ENCODE measurements at regions not wholly inside any gene's neighbourhood (a gene's known extent, or its start where the extent isn't known, plus 50 kb on each side); places are given as distances from the start of the nearest gene placed in this dataset.
"Not testable (repeated sequence)": the region's sequence is repeated elsewhere in the genome, so short reads cannot be mapped to it uniquely, and the experiment has no call there.

GRCh38 chr2:236369661-236370062, 105.5 kb upstream of the ASB18 start:
- POLR2A ChIA-PET = no interaction called here
- Mint-ChIP-seq H3K36me3 (no peaks in the 10 kb centered on the region), H3K4me1 (peaks cover 18% of the 10 kb centered on the region), H3K27me3 (peaks cover 54% of the 10 kb centered on the region), H3K4me3 (no peak overlapping the region), H3K9me3 (peaks cover 1% of the 10 kb centered on the region), H3K27ac (no peak overlapping the region)
- ATAC-seq (ENCODE audit: low read depth) (no peak), DNase-seq (no peak)

GRCh38 chr2:236370847-236371409, 106.7 kb upstream of the ASB18 start:
- H3K4me1 Mint-ChIP-seq = peaks cover 10% of the 10 kb centered on the region
- H3K27me3 Mint-ChIP-seq = peaks cover 44% of the 10 kb centered on the region
- ATAC-seq (ENCODE audit: low read depth) = no peak

GRCh38 chr2:236375973-236376476, 111.8 kb upstream of the ASB18 start:
- Mint-ChIP-seq H3K36me3 (no peaks in the 10 kb centered on the region), H3K27me3 (peaks cover 22% of the 10 kb centered on the region), H3K9me3 (peaks cover 1% of the 10 kb centered on the region), H3K27ac (no peak overlapping the region), H3K4me1 (no peaks in the 10 kb centered on the region), H3K4me3 (no peak overlapping the region)
- POLR2A ChIA-PET = no interaction called here
- DNase-seq (no peak), ATAC-seq (ENCODE audit: low read depth) (no peak)

More at GRCh38 chr2:236370847-236371409, 106.7 kb upstream of the ASB18 start:
- DNase-seq = no peak
- H3K9me3 Mint-ChIP-seq = peaks cover 1% of the 10 kb centered on the region
- H3K36me3 Mint-ChIP-seq = no peaks in the 10 kb centered on the region
- H3K27ac Mint-ChIP-seq = no peak overlapping the region
- POLR2A ChIA-PET = no interaction called here
- no peak overlapping the region for H3K4me3 Mint-ChIP-seq

- no peak for ATAC-seq (ENCODE audit: low read depth)
- no peak overlapping the region for H3K27ac Mint-ChIP-seq
- peaks cover 1% of the 10 kb centered on the region for H3K9me3 Mint-ChIP-seq
- H3K27me3 Mint-ChIP-seq = peaks cover 21% of the 10 kb centered on the region
- no peaks in the 10 kb centered on the region for H3K36me3 Mint-ChIP-seq
- no peaks in the 10 kb centered on the region for H3K4me1 Mint-ChIP-seq
- no peak overlapping the region for H3K4me3 Mint-ChIP-seq
- no peak for DNase-seq
- POLR2A ChIA-PET = no interaction called here
Observed at GRCh38 chr2:236376566-236377244, 112.5 kb upstream of the ASB18 start.

GRCh38 chr2:236380051-236380612, 115.9 kb upstream of the ASB18 start:
- H3K27ac Mint-ChIP-seq = no peak overlapping the region
- DNase-seq (no peak), ATAC-seq (ENCODE audit: low read depth) (no peak)
- no peaks in the 10 kb centered on the region for H3K36me3 Mint-ChIP-seq
- H3K4me1 Mint-ChIP-seq = no peaks in the 10 kb centered on the region
- no peak overlapping the region for H3K4me3 Mint-ChIP-seq
- peaks cover 12% of the 10 kb centered on the region for H3K27me3 Mint-ChIP-seq
- POLR2A ChIA-PET = no interaction called here
- no peaks in the 10 kb centered on the region for H3K9me3 Mint-ChIP-seq

- H3K27ac Mint-ChIP-seq; ATAC-seq (ENCODE audit: low read depth); H3K4me1 Mint-ChIP-seq; H3K36me3 Mint-ChIP-seq; H3K27me3 Mint-ChIP-seq; H3K9me3 Mint-ChIP-seq; POLR2A ChIA-PET; H3K4me3 Mint-ChIP-seq; DNase-seq: not testable (repeated sequence)
Observed at GRCh38 chr2:236381253-236381652, 117.0 kb upstream of the ASB18 start.

- H3K9me3 Mint-ChIP-seq, POLR2A ChIA-PET, H3K4me1 Mint-ChIP-seq: not testable (repeated sequence)
Observed at GRCh38 chr2:236389284-236390216, 125.3 kb upstream of the ASB18 start.

GRCh38 chr2:236393101-236393500, 128.9 kb upstream of the ASB18 start:
- H3K36me3 Mint-ChIP-seq = no peaks in the 10 kb centered on the region

More at GRCh38 chr2:236389284-236390216, 125.3 kb upstream of the ASB18 start:
- H3K36me3 Mint-ChIP-seq; H3K27me3 Mint-ChIP-seq; H3K27ac Mint-ChIP-seq; ATAC-seq (ENCODE audit: low read depth); H3K4me3 Mint-ChIP-seq; DNase-seq: not testable (repeated sequence)

GRCh38 chr2:236393581-236393980, 129.4 kb upstream of the ASB18 start:
- POLR2A ChIA-PET = no interaction called here
- Mint-ChIP-seq H3K4me3 (no peak overlapping the region), H3K36me3 (no peaks in the 10 kb centered on the region), H3K27me3 (peaks cover 2% of the 10 kb centered on the region), H3K9me3 (no peaks in the 10 kb centered on the region), H3K27ac (no peak overlapping the region), H3K4me1 (no peaks in the 10 kb centered on the region)
- ATAC-seq (ENCODE audit: low read depth) (no peak), DNase-seq (no peak)

More at GRCh38 chr2:236393101-236393500, 128.9 kb upstream of the ASB18 start:
- peaks cover 2% of the 10 kb centered on the region for H3K27me3 Mint-ChIP-seq
- H3K27ac Mint-ChIP-seq = no peak overlapping the region
- no peaks in the 10 kb centered on the region for H3K9me3 Mint-ChIP-seq
- H3K4me3 Mint-ChIP-seq = no peak overlapping the region
- POLR2A ChIA-PET = no interaction called here
- ATAC-seq (ENCODE audit: low read depth) (no peak), DNase-seq (no peak)
- no peaks in the 10 kb centered on the region for H3K4me1 Mint-ChIP-seq

GRCh38 chr2:236394571-236394970, 130.4 kb upstream of the ASB18 start:
- Mint-ChIP-seq H3K27me3 (peaks cover 2% of the 10 kb centered on the region), H3K4me1 (no peaks in the 10 kb centered on the region), H3K9me3 (no peaks in the 10 kb centered on the region), H3K27ac (no peak overlapping the region), H3K4me3 (no peak overlapping the region), H3K36me3 (no peaks in the 10 kb centered on the region)
- DNase-seq (no peak), ATAC-seq (ENCODE audit: low read depth) (no peak)
- POLR2A ChIA-PET = no interaction called here

GRCh38 chr2:236395067-236395466, 130.9 kb upstream of the ASB18 start:
- Mint-ChIP-seq H3K27ac (no peak overlapping the region), H3K9me3 (no peaks in the 10 kb centered on the region), H3K36me3 (no peaks in the 10 kb centered on the region), H3K4me1 (no peaks in the 10 kb centered on the region), H3K4me3 (no peak overlapping the region), H3K27me3 (peaks cover 2% of the 10 kb centered on the region)
- DNase-seq (no peak), ATAC-seq (ENCODE audit: low read depth) (no peak)
- POLR2A ChIA-PET = no interaction called here

GRCh38 chr2:236396818-236397350, 132.7 kb upstream of the ASB18 start:
- H3K4me1 Mint-ChIP-seq = no peaks in the 10 kb centered on the region
- POLR2A ChIA-PET = no interaction called here
- DNase-seq (no peak), ATAC-seq (ENCODE audit: low read depth) (no peak)
- no peak overlapping the region for H3K27ac Mint-ChIP-seq
- H3K36me3 Mint-ChIP-seq = no peaks in the 10 kb centered on the region
- H3K9me3 Mint-ChIP-seq = no peaks in the 10 kb centered on the region
- H3K4me3 Mint-ChIP-seq = no peak overlapping the region
- peaks cover 2% of the 10 kb centered on the region for H3K27me3 Mint-ChIP-seq

GRCh38 chr2:236397681-236398080, 133.5 kb upstream of the ASB18 start:
- DNase-seq = no peak
- Mint-ChIP-seq H3K36me3 (no peaks in the 10 kb centered on the region), H3K4me1 (no peaks in the 10 kb centered on the region), H3K27ac (no peak overlapping the region), H3K9me3 (no peaks in the 10 kb centered on the region), H3K4me3 (no peak overlapping the region), H3K27me3 (peaks cover 2% of the 10 kb centered on the region)
- POLR2A ChIA-PET = no interaction called here
- no peak for ATAC-seq (ENCODE audit: low read depth)
